ENCODE measurements at regions not wholly inside any gene's neighbourhood (a gene's known extent, or its start where the extent isn't known, plus 50 kb on each side); places are given as distances from the start of the nearest gene placed in this dataset. TPM values are rescaled to one million over a fixed set of nuclear protein-coding genes. Genes with fewer than 3 reads are reported as not detected.

- H2BK5ac ChIP-seq (ENCODE audit: low read length) = no peak overlapping the region
- no peak overlapping the region for H3K4ac ChIP-seq (ENCODE audit: low read depth, low read length)
- H3K56ac ChIP-seq (ENCODE audit: low read length) = no peak overlapping the region
- no peaks in the 10 kb centered on the region for H3K27me3 ChIP-seq (ENCODE audit: insufficient read depth, low read length, poor library complexity)
- H3K27ac ChIP-seq (ENCODE audit: low read depth, low read length) = no peak overlapping the region
- no peak overlapping the region for H3K4me2 ChIP-seq (ENCODE audit: low read length)
- H3K79me2 ChIP-seq (ENCODE audit: control insufficient read depth, insufficient read depth, low read length) = no peaks in the 10 kb centered on the region
- no CpG with 5 or more reads among the region's 4 CpGs for WGBS (ENCODE audit: extremely low coverage, insufficient coverage, low lambda C conversion rate)
- H3K23ac ChIP-seq (ENCODE audit: low read length) = no peak overlapping the region
- DNase-seq = no peak
- no peak overlapping the region for H4K8ac ChIP-seq (ENCODE audit: low read depth, low read length)
- H3K9ac ChIP-seq (ENCODE audit: low read length) = no peak overlapping the region
- no peak overlapping the region for H3K4me3 ChIP-seq (ENCODE audit: low read length)
- H2BK15ac ChIP-seq (replicated peaks; ENCODE audit: low read depth) = no peak overlapping the region
- no peak overlapping the region for H2AK5ac ChIP-seq (ENCODE audit: low read length)
- H4K5ac ChIP-seq (ENCODE audit: low read length) = no peak overlapping the region
- no peaks in the 10 kb centered on the region for H3K79me1 ChIP-seq (ENCODE audit: low read length)
- H3K36me3 ChIP-seq (ENCODE audit: control insufficient read depth, insufficient read depth, low read length) = no peaks in the 10 kb centered on the region
- peaks cover 2% of the 10 kb centered on the region for H3K4me1 ChIP-seq (ENCODE audit: control insufficient read depth, low read depth, low read length)
- H3K18ac ChIP-seq (ENCODE audit: low read length) = no peak overlapping the region
- no peak overlapping the region for H2BK120ac ChIP-seq (ENCODE audit: low read depth, low read length)
Measured at GRCh38 chr5:174664180-174664850, 60.1 kb upstream of the MSX2 start.

GRCh38 chr5:174665347-174665746, 59.0 kb upstream of the MSX2 start:
- H3K79me1 ChIP-seq (ENCODE audit: low read length) = no peaks in the 10 kb centered on the region
- no peak overlapping the region for H2BK120ac ChIP-seq (ENCODE audit: low read depth, low read length)
- no peak overlapping the region for H3K18ac ChIP-seq (ENCODE audit: low read length)
- H4K8ac ChIP-seq (ENCODE audit: low read depth, low read length) = no peak overlapping the region
- DNase-seq = no peak
- no peak overlapping the region for H3K23ac ChIP-seq (ENCODE audit: low read length)
- no peak overlapping the region for H3K4me2 ChIP-seq (ENCODE audit: low read length)
- no peak overlapping the region for H3K56ac ChIP-seq (ENCODE audit: low read length)
- no peak overlapping the region for H3K27ac ChIP-seq (ENCODE audit: low read depth, low read length)
- H2AK5ac ChIP-seq (ENCODE audit: low read length) = no peak overlapping the region
- H2BK15ac ChIP-seq (replicated peaks; ENCODE audit: low read depth) = no peak overlapping the region
- no CpG with 5 or more reads among the region's 2 CpGs for WGBS (ENCODE audit: extremely low coverage, insufficient coverage, low lambda C conversion rate)
- H3K4ac ChIP-seq (ENCODE audit: low read depth, low read length) = no peak overlapping the region
- no peaks in the 10 kb centered on the region for H3K4me1 ChIP-seq (ENCODE audit: control insufficient read depth, low read depth, low read length)
- H3K27me3 ChIP-seq (ENCODE audit: insufficient read depth, low read length, poor library complexity) = no peaks in the 10 kb centered on the region
- no peak overlapping the region for H3K9ac ChIP-seq (ENCODE audit: low read length)
- H4K5ac ChIP-seq (ENCODE audit: low read length) = no peak overlapping the region
- no peak overlapping the region for H3K4me3 ChIP-seq (ENCODE audit: low read length)
- no peaks in the 10 kb centered on the region for H3K36me3 ChIP-seq (ENCODE audit: control insufficient read depth, insufficient read depth, low read length)
- no peak overlapping the region for H2BK5ac ChIP-seq (ENCODE audit: low read length)
- no peaks in the 10 kb centered on the region for H3K79me2 ChIP-seq (ENCODE audit: control insufficient read depth, insufficient read depth, low read length)

GRCh38 chr5:174667526-174667925, 56.9 kb upstream of the MSX2 start:
- no peaks in the 10 kb centered on the region for H3K27me3 ChIP-seq (ENCODE audit: insufficient read depth, low read length, poor library complexity)
- no peak overlapping the region for H3K18ac ChIP-seq (ENCODE audit: low read length)
- H3K4me3 ChIP-seq (ENCODE audit: low read length) = no peak overlapping the region
- H3K4me2 ChIP-seq (ENCODE audit: low read length) = no peak overlapping the region
- peaks cover 3% of the 10 kb centered on the region for H3K4me1 ChIP-seq (ENCODE audit: control insufficient read depth, low read depth, low read length)
- H3K79me2 ChIP-seq (ENCODE audit: control insufficient read depth, insufficient read depth, low read length) = no peaks in the 10 kb centered on the region
- no peak overlapping the region for H4K5ac ChIP-seq (ENCODE audit: low read length)
- no peak overlapping the region for H4K8ac ChIP-seq (ENCODE audit: low read depth, low read length)
- H2BK15ac ChIP-seq (replicated peaks; ENCODE audit: low read depth) = no peak overlapping the region
- no peaks in the 10 kb centered on the region for H3K36me3 ChIP-seq (ENCODE audit: control insufficient read depth, insufficient read depth, low read length)
- H3K4ac ChIP-seq (ENCODE audit: low read depth, low read length) = no peak overlapping the region
- no peak overlapping the region for H2BK5ac ChIP-seq (ENCODE audit: low read length)
- no peaks in the 10 kb centered on the region for H3K79me1 ChIP-seq (ENCODE audit: low read length)
- H2AK5ac ChIP-seq (ENCODE audit: low read length) = no peak overlapping the region
- DNase-seq = peak; percentile 49
- H3K27ac ChIP-seq (ENCODE audit: low read depth, low read length) = no peak overlapping the region
- H3K23ac ChIP-seq (ENCODE audit: low read length) = no peak overlapping the region
- H2BK120ac ChIP-seq (ENCODE audit: low read depth, low read length) = no peak overlapping the region
- no CpG with 5 or more reads among the region's 2 CpGs for WGBS (ENCODE audit: extremely low coverage, insufficient coverage, low lambda C conversion rate)
- no peak overlapping the region for H3K56ac ChIP-seq (ENCODE audit: low read length)
- no peak overlapping the region for H3K9ac ChIP-seq (ENCODE audit: low read length)

DNA sequence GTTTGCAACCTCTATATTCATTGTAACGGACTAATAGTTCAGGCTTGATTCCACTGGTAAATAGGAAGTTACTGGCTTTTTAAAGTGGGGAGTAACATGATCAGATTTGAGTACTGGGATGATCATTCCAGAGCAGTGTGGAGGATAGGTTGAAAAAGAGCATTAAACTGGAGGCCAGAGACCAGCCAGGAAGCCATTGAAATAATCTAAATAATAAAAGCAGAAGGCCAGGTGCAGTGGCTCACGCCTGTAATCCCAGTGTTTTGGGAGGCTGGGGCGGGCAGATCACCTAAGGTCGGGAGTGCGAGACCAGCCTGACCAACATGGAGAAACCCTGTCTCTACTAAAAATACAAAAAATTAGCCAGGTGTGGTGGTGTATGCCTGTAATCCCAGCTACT, 56.0 kb upstream of the MSX2 start:
- Histone ChIP-seq H3K23ac (ENCODE audit: low read length) (no peak overlapping the region), H2AK5ac (ENCODE audit: low read length) (no peak overlapping the region), H3K4me1 (ENCODE audit: control insufficient read depth, low read depth, low read length) (peaks cover 3% of the 10 kb centered on the region), H3K9ac (ENCODE audit: low read length) (no peak overlapping the region), H2BK15ac (replicated peaks; ENCODE audit: low read depth) (no peak overlapping the region), H3K4me2 (ENCODE audit: low read length) (no peak overlapping the region), H2BK120ac (ENCODE audit: low read depth, low read length) (no peak overlapping the region), H2BK5ac (ENCODE audit: low read length) (no peak overlapping the region), H4K8ac (ENCODE audit: low read depth, low read length) (no peak overlapping the region), H3K56ac (ENCODE audit: low read length) (no peak overlapping the region), H3K4ac (ENCODE audit: low read depth, low read length) (no peak overlapping the region), H3K79me1 (ENCODE audit: low read length) (no peaks in the 10 kb centered on the region), H3K79me2 (ENCODE audit: control insufficient read depth, insufficient read depth, low read length) (no peaks in the 10 kb centered on the region), H3K27me3 (ENCODE audit: insufficient read depth, low read length, poor library complexity) (no peaks in the 10 kb centered on the region), H3K4me3 (ENCODE audit: low read length) (no peak overlapping the region), H3K18ac (ENCODE audit: low read length) (no peak overlapping the region), H3K36me3 (ENCODE audit: control insufficient read depth, insufficient read depth, low read length) (no peaks in the 10 kb centered on the region), H4K5ac (ENCODE audit: low read length) (no peak overlapping the region), H3K27ac (ENCODE audit: low read depth, low read length) (no peak overlapping the region)
- no peak for DNase-seq
- WGBS (ENCODE audit: extremely low coverage, insufficient coverage, low lambda C conversion rate) = no CpG with 5 or more reads among the region's 5 CpGs

Small RNA genes in the stretch of these regions (small RNA-seq; reads per million reads assigned to genes)
- gene HIGD1AP3 (ENCODE audit: insufficient read depth) = not detected
- gene SUMO2P6 (ENCODE audit: insufficient read depth) = not detected
